ENCODE measurements at regions not wholly inside any gene's neighbourhood (a gene's known extent, or its start where the extent isn't known, plus 50 kb on each side); places are given as distances from the start of the nearest gene placed in this dataset.

DNA sequence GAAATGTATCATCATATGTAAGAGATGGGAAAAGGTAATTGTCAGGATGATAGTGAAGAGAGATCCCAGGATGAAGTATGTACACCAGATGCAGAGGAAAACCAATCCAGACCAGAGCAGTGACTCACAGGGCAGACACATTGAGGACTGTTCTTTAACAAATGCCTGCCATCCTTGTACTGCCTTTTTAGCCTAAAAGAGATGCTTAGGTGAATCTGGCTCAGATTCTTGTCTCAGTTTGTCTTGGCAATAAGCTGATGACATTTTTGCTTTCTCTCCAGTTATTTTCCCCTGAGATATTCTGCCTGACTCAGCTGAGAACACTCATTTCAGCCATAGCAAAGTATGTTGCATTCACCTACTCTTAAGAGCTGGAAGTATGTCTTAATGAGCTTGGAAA lies 405.3 kb upstream of the USP15 start:
- H3K36me3 Mint-ChIP-seq (ENCODE audit: low read depth): no peaks in the 10 kb centered on the region
- H3K4me3 Mint-ChIP-seq (ENCODE audit: low read depth): no peak overlapping the region
- no peaks in the 10 kb centered on the region for H3K27me3 Mint-ChIP-seq (ENCODE audit: low read depth)
- intact Hi-C loops (cut with micrococcal nuclease): no loop called here
- H3K27ac Mint-ChIP-seq: no peak overlapping the region
- H3K9me3 Mint-ChIP-seq: peaks cover 3% of the 10 kb centered on the region
- H3K4me1 Mint-ChIP-seq (ENCODE audit: low read depth): no peaks in the 10 kb centered on the region
- DNase-seq (ENCODE audit: low spot score): no peak

DNA sequence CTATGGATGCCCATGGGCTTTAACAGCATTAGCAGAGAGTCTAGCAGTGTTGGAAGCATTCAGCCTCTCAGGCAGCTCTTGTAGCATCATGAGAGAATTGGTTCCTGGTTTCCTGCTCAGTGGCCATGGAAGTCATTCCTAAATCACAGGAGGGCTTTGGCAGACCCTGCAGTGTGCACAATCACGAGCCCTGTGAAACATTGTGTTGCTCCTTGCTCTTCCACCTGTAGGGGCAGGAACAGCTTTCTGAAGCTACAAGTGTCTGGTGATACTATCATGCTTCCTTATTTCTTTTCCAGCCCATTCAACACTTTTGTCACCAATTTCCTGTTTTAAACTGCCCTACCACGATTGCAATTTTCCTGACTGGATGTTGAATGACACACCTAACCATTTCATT lies 402.2 kb upstream of the USP15 start:
- H3K4me3 Mint-ChIP-seq (ENCODE audit: low read depth): no peak overlapping the region
- no peaks in the 10 kb centered on the region for H3K36me3 Mint-ChIP-seq (ENCODE audit: low read depth)
- no peak overlapping the region for H3K27ac Mint-ChIP-seq
- intact Hi-C loops (cut with micrococcal nuclease): no loop called here
- H3K9me3 Mint-ChIP-seq: peaks cover 3% of the 10 kb centered on the region
- DNase-seq (ENCODE audit: low spot score): no peak
- peaks cover 2% of the 10 kb centered on the region for H3K27me3 Mint-ChIP-seq (ENCODE audit: low read depth)
- H3K4me1 Mint-ChIP-seq (ENCODE audit: low read depth): no peaks in the 10 kb centered on the region

DNA sequence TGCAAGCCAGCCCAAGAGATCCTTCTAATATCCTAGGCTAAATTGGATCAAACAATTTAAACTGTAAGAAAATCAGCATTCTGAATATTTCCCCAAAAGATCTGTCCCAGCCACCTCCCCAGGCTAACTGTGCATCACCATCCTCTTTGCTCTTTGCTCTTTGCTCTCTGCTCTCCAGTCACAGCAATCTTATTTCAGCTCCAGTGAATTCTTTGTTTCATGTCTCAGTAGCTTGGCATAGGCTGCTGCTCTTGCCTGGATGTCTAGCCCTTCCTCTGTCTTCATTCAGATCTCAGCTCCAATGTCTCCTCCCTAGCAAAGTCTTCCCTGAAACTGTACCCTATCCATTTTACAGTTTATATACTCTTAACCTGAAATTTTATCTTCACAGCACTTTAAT lies 399.8 kb upstream of the USP15 start:
- DNase-seq (ENCODE audit: low spot score): no peak
- H3K4me1 Mint-ChIP-seq (ENCODE audit: low read depth): no peaks in the 10 kb centered on the region
- H3K9me3 Mint-ChIP-seq: no peaks in the 10 kb centered on the region
- no peaks in the 10 kb centered on the region for H3K36me3 Mint-ChIP-seq (ENCODE audit: low read depth)
- no peak overlapping the region for H3K27ac Mint-ChIP-seq
- intact Hi-C loops (cut with micrococcal nuclease): no loop called here
- H3K4me3 Mint-ChIP-seq (ENCODE audit: low read depth): no peak overlapping the region
- peaks cover 4% of the 10 kb centered on the region for H3K27me3 Mint-ChIP-seq (ENCODE audit: low read depth)

DNA sequence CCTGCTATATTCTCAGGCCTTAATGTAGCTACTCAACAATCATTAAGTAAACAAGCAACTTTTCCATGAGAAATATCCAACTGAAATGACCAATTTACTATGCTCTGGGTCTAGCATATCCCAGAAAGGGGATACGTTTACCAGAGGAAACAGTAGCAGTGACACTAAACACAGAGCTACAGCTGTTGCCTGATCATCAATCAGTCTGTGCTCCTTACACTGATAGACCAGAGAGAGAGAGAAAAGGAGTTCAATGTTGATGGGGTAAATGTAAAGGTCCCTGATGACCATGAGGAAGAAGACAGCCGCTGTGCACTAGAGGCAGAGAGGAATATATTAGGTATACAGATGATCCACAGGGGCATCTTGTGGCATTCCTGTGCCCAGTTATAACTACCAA lies 397.2 kb upstream of the USP15 start:
- no peak overlapping the region for H3K4me3 Mint-ChIP-seq (ENCODE audit: low read depth)
- peaks cover 4% of the 10 kb centered on the region for H3K27me3 Mint-ChIP-seq (ENCODE audit: low read depth)
- no peaks in the 10 kb centered on the region for H3K36me3 Mint-ChIP-seq (ENCODE audit: low read depth)
- H3K27ac Mint-ChIP-seq: no peak overlapping the region
- H3K9me3 Mint-ChIP-seq: no peaks in the 10 kb centered on the region
- intact Hi-C loops (cut with micrococcal nuclease): no loop called here
- no peak for DNase-seq (ENCODE audit: low spot score)
- no peaks in the 10 kb centered on the region for H3K4me1 Mint-ChIP-seq (ENCODE audit: low read depth)

DNA sequence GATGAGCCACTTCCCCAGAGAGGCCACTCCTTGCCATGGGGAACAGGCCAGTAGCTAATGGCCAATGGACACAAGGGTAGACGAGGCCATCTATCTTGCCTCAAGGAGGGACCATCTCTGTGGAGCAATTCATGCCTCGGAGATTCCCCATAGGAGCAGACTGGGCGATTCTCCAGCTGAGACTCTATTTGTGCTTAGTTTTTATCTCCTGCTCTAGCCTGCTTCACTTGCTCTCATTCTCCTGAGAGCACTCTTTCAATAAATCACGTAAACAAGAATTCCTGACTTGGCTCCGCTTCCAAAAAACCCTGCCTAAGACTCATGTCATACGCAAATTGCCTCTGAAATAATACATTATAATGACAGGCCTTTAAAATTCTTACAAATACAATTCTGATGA lies 396.4 kb upstream of the USP15 start:
- Mint-ChIP-seq H3K27ac (no peak overlapping the region), H3K9me3 (no peaks in the 10 kb centered on the region), H3K27me3 (ENCODE audit: low read depth) (peaks cover 4% of the 10 kb centered on the region), H3K36me3 (ENCODE audit: low read depth) (no peaks in the 10 kb centered on the region), H3K4me3 (ENCODE audit: low read depth) (no peak overlapping the region), H3K4me1 (ENCODE audit: low read depth) (no peaks in the 10 kb centered on the region)
- intact Hi-C loops (cut with micrococcal nuclease): no loop called here
- DNase-seq (ENCODE audit: low spot score): no peak

DNA sequence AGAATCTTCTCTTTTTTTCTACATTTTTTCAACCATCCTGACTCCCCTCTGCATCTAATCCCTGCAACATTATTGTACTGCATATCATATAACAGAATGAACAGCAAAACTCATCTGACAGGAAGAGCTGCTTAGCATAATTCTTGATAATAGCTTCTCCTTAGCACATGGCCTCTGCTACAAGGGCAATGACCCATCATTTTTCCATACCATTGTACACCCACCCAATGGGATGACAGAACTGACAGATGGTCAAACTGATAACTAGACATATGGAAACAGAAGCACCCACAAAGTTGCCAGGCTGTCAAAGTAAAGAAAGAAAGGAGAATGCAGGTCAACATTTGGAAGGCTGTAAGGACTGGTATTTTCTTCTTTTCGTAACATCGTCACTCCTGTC lies 390.4 kb upstream of the USP15 start:
- no peak for DNase-seq (ENCODE audit: low spot score)
- no peaks in the 10 kb centered on the region for H3K36me3 Mint-ChIP-seq (ENCODE audit: low read depth)
- intact Hi-C loops (cut with micrococcal nuclease): no loop called here
- H3K9me3 Mint-ChIP-seq: peaks cover 6% of the 10 kb centered on the region
- H3K27me3 Mint-ChIP-seq (ENCODE audit: low read depth): peaks cover 6% of the 10 kb centered on the region
- no peak overlapping the region for H3K4me3 Mint-ChIP-seq (ENCODE audit: low read depth)
- no peak overlapping the region for H3K27ac Mint-ChIP-seq
- no peaks in the 10 kb centered on the region for H3K4me1 Mint-ChIP-seq (ENCODE audit: low read depth)

DNA sequence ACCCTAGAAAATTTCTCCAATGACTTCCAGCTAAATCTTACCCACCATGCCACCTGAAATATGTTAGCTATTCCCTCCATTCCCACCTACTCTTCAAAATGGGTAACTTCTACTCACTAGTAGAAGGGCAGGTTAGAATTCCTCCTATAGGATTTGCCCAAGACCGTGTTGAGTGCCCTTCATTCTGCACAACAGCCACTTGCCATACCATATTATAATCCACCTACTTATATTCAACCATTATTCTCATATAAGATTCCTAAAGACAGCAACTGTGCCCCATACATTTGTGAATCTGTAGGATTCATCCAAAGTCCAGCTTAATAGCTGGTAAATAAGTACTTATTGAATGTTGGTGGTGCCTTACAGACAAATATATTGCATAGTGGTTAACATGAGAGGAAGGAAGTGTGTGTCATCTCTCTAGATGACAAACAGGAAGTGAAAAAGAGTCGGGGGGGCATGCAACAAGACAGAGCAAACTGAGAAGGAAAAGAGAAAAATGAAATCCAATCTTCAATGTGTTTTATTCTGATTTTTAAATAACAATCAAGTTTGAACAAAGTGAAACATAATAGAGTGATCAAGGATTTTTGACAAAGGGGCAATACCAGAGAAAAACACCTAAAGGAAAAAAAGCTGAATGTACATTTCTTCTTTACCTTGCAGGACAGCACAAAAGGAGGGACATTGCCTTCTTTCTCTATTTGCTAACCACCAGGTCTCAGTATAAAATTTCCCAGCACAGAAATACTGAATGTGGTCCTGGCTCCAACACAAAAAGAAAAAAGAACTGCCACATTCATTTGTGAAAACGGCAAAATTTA lies 389.3 kb upstream of the USP15 start:
- no peaks in the 10 kb centered on the region for H3K4me1 Mint-ChIP-seq (ENCODE audit: low read depth)
- peaks cover 6% of the 10 kb centered on the region for H3K27me3 Mint-ChIP-seq (ENCODE audit: low read depth)
- H3K9me3 Mint-ChIP-seq: peaks cover 6% of the 10 kb centered on the region
- H3K4me3 Mint-ChIP-seq (ENCODE audit: low read depth): no peak overlapping the region
- intact Hi-C loops (cut with micrococcal nuclease): no loop called here
- no peak for DNase-seq (ENCODE audit: low spot score)
- peak overlapping the region; percentile 29 for H3K27ac Mint-ChIP-seq
- no peaks in the 10 kb centered on the region for H3K36me3 Mint-ChIP-seq (ENCODE audit: low read depth)

DNA sequence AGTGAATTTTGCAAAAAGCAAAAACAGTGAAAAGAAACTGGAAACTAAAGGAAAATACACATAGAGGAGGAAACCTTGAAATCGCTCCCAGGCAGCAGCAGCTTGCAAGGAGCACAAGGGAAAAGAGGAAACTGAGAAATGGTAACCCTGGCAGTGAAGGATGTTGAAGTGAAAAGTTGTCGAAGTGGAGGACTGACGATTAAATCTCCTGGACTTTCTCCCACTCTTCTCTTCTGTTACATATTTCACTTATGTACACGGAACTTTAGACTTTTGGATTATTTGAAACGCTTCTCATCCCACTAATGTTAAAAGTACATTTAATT lies 388.8 kb upstream of the USP15 start:
- H3K27me3 Mint-ChIP-seq (ENCODE audit: low read depth): peaks cover 6% of the 10 kb centered on the region
- peak overlapping the region; percentile 29 for H3K27ac Mint-ChIP-seq
- no peak overlapping the region for H3K4me3 Mint-ChIP-seq (ENCODE audit: low read depth)
- peaks cover 6% of the 10 kb centered on the region for H3K9me3 Mint-ChIP-seq
- intact Hi-C loops (cut with micrococcal nuclease): no loop called here
- no peaks in the 10 kb centered on the region for H3K36me3 Mint-ChIP-seq (ENCODE audit: low read depth)
- no peaks in the 10 kb centered on the region for H3K4me1 Mint-ChIP-seq (ENCODE audit: low read depth)
- no peak for DNase-seq (ENCODE audit: low spot score)

DNA sequence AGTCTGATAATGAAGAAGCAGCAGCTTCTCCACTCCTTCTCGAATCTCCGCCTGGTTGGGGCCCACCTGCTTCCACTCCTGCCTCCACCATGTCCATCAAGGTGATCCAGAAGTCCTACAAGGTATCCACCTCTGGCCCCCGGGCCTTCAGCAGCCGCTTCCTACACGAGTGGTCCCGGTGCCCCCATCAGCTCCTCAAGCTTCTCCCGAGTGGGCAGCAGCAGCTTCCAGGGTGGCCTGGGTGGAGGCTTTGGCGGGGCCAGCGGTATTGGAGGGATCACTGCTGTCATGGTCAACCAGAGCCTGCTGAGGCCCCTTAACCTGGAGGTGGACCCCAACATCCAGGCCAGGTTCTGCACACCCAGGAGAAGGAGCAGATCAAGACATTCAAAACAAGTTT lies 381.0 kb upstream of the USP15 start:
- H3K27me3 Mint-ChIP-seq (ENCODE audit: low read depth): peaks cover 5% of the 10 kb centered on the region
- no peak for DNase-seq (ENCODE audit: low spot score)
- H3K4me1 Mint-ChIP-seq (ENCODE audit: low read depth): no peaks in the 10 kb centered on the region
- no peak overlapping the region for H3K27ac Mint-ChIP-seq
- intact Hi-C loops (cut with micrococcal nuclease): no loop called here
- H3K36me3 Mint-ChIP-seq (ENCODE audit: low read depth): no peaks in the 10 kb centered on the region
- no peak overlapping the region for H3K4me3 Mint-ChIP-seq (ENCODE audit: low read depth)
- no peaks in the 10 kb centered on the region for H3K9me3 Mint-ChIP-seq

DNA sequence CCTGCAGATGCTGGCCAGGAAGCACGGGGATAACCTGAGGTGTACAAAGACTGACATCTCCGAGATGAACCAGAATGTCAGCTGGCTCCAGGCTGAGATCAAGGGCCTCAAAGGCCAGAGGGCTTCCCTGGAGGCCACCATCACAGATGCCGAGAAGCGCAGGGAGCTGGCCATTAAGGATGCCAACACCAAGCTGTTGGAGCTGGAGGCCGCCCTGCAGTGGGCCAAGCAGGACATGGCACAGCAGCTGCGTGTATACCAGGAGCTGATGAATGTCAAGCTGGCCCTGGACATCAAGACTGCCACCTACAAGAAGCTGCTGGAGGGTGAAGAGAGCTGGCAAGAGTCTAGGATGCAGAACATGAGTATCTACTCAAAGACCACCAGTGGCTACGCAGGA lies 380.0 kb upstream of the USP15 start:
- DNase-seq (ENCODE audit: low spot score): no peak
- no peaks in the 10 kb centered on the region for H3K4me1 Mint-ChIP-seq (ENCODE audit: low read depth)
- no peak overlapping the region for H3K4me3 Mint-ChIP-seq (ENCODE audit: low read depth)
- H3K9me3 Mint-ChIP-seq: no peaks in the 10 kb centered on the region
- no peaks in the 10 kb centered on the region for H3K27me3 Mint-ChIP-seq (ENCODE audit: low read depth)
- intact Hi-C loops (cut with micrococcal nuclease): no loop called here
- no peaks in the 10 kb centered on the region for H3K36me3 Mint-ChIP-seq (ENCODE audit: low read depth)
- no peak overlapping the region for H3K27ac Mint-ChIP-seq

DNA sequence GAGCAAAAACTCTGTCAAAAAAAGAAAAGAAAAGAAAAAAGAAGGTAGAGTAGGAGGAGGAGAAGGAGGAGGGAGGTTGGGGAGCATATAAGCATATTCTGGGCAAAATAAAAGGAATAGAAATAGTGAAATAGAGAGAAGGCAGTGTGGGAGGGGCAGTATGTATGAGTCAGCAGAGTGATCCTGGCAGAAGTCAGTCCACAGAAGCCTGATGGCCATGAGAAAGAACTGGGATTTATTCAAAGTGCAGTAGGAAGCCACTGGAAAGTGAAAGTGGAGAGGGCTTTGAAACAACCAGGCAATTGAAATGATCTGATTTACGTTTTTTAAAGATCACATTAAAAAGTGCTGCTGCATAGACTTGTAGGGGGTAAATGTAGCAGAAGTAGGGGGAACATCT lies 368.6 kb upstream of the USP15 start:
- H3K4me3 Mint-ChIP-seq (ENCODE audit: low read depth): no peak overlapping the region
- H3K27ac Mint-ChIP-seq: no peak overlapping the region
- no peaks in the 10 kb centered on the region for H3K9me3 Mint-ChIP-seq
- no peak for DNase-seq (ENCODE audit: low spot score)
- H3K27me3 Mint-ChIP-seq (ENCODE audit: low read depth): no peaks in the 10 kb centered on the region
- intact Hi-C loops (cut with micrococcal nuclease): no loop called here
- H3K4me1 Mint-ChIP-seq (ENCODE audit: low read depth): no peaks in the 10 kb centered on the region
- no peaks in the 10 kb centered on the region for H3K36me3 Mint-ChIP-seq (ENCODE audit: low read depth)

DNA sequence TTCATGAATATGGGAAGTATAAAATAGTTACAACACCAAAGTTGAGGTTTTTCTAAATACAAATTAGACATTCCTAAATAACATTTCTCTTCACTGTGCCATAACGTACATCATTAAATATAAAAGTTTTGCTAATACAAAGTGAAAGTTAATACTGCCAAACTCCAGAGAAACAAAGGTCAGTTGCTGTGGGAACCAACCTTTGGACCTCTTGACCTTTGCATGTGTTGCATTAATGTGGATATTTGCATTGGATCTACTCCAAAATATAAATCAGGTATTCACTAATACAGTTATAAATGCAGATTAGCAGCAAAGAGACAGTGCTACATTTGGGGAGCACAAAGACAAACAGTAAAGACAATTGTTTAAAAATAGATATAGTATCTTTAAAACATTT lies 366.0 kb upstream of the USP15 start:
- intact Hi-C loops (cut with micrococcal nuclease): no loop called here

DNA sequence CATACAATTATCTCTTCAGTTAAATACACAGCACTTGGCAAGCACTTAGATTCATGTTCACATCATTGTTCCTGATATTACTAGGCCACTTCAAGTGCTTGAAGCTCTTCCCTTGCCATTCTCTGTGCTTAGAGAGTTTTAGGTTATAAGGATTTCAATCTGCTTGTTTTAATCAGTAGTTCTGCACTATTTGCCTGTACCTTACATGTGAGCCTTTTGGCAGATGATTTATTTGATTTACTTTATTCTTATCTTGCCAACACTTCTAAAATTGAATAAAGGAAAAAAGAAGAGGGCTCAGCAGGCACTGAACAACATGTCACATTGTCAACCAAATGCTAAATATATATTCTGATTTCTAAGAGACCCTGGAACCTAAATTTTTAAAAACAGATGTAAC lies 363.8 kb upstream of the USP15 start:
- intact Hi-C loops (cut with micrococcal nuclease): no loop called here
- no peak for DNase-seq (ENCODE audit: low spot score)
- no peaks in the 10 kb centered on the region for H3K4me1 Mint-ChIP-seq (ENCODE audit: low read depth)
- H3K27ac Mint-ChIP-seq: no peak overlapping the region
- peaks cover 7% of the 10 kb centered on the region for H3K9me3 Mint-ChIP-seq
- no peak overlapping the region for H3K4me3 Mint-ChIP-seq (ENCODE audit: low read depth)
- H3K27me3 Mint-ChIP-seq (ENCODE audit: low read depth): no peaks in the 10 kb centered on the region
- no peaks in the 10 kb centered on the region for H3K36me3 Mint-ChIP-seq (ENCODE audit: low read depth)

More for the DNA sequence above, 366.0 kb upstream of the USP15 start:
- Mint-ChIP-seq H3K4me1 (ENCODE audit: low read depth) (no peaks in the 10 kb centered on the region), H3K4me3 (ENCODE audit: low read depth) (no peak overlapping the region), H3K27ac (no peak overlapping the region), H3K27me3 (ENCODE audit: low read depth) (no peaks in the 10 kb centered on the region), H3K36me3 (ENCODE audit: low read depth) (no peaks in the 10 kb centered on the region), H3K9me3 (peaks cover 6% of the 10 kb centered on the region)
- DNase-seq (ENCODE audit: low spot score): no peak

DNA sequence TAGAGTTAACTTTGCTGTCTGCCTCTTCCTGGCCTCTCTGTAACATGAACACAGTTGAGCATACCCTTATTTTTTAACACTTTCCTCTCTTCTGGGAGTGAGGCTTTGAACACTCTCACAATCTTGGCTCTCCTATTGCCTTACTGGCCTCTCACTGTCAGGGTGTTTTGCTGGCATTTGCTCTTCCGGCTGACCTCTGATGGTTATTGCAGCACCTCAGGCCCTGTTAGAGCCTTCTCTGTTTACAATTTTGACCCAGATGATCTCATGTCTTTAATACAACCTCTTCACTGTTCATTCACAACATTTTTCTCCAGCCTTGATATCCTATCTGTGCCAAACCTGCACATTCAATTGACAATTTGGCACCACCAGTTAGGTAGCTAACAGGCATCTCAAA lies 357.8 kb upstream of the USP15 start:
- H3K27me3 Mint-ChIP-seq (ENCODE audit: low read depth): no peaks in the 10 kb centered on the region
- no peak overlapping the region for H3K27ac Mint-ChIP-seq
- no peaks in the 10 kb centered on the region for H3K4me1 Mint-ChIP-seq (ENCODE audit: low read depth)
- no peak for DNase-seq (ENCODE audit: low spot score)
- H3K9me3 Mint-ChIP-seq: peaks cover 7% of the 10 kb centered on the region
- H3K4me3 Mint-ChIP-seq (ENCODE audit: low read depth): no peak overlapping the region
- intact Hi-C loops (cut with micrococcal nuclease): no loop called here
- no peaks in the 10 kb centered on the region for H3K36me3 Mint-ChIP-seq (ENCODE audit: low read depth)

Data from activated T-helper 2 cell treated with anti-CD3 and anti-CD28 coated beads, Interferon-gamma antibody, Interleukin-2, Interleukin-4, amounts not matched to agents 10 μg/mL and 5 μg/mL and 100 μg/mL, durations not matched to agents 14 hours and 24 hours and 36 hours (primary cell).